ENCODE measurements at regions not wholly inside any gene's neighbourhood (a gene's known extent, or its start where the extent isn't known, plus 50 kb on each side); places are given as distances from the start of the nearest gene placed in this dataset.

DNA sequence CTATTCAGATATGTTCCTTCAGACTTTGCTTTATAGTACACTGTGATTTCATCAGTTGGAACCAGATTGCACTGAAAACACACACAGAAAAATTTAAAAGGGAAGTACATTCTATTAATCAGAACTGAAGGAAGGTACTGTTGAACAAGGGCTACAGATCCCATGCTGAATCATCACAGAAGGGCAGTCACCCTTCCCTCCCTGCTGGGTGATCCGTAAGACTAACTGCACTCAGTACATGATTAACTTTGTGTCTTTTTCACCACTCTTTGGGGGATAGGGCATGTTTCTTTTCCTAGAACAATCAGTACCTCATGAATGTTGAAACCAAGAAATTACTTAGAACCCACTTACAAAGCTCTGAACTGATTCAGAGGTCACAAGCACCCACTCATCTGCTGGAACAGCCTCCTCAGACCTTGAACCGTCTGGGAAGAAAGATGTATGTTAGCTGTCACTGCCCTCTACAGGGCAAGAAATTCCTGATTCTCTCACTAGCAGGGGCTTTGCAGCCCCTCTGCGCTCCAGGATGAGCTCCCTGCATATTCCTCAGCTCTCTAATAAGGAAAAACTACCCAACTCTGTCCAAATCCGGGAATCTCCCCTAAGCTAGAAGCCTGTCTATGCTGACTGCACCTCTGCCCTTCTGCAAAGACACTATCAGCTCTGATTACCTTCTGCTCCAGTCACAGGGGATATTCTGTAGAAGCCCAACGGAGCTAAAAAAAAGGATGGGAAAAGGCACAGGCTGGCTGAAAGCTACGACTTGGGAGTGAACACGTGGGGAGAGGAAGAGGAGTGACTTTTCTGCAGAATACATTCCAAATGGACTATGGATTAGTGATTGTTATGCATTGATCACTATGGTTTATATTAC lies 51.0 kb downstream of the IARS1 start:
- Histone ChIP-seq H3K9me3 (ENCODE audit: control insufficient read depth, insufficient read depth, low read depth, low read length) (no peaks in the 10 kb centered on the region), H3K36me3 (ENCODE audit: control insufficient read depth, insufficient read depth, low read length) (peaks cover 29% of the 10 kb centered on the region), H3K27ac (ENCODE audit: low read length) (no peak overlapping the region), H3K4me3 (ENCODE audit: low read depth in 2 of 2, low read length in 2 of 2) (no peak overlapping the region), H3K27me3 (ENCODE audit: control insufficient read depth, insufficient read depth, low read length) (no peaks in the 10 kb centered on the region), H3K4me1 (ENCODE audit: control insufficient read depth, insufficient read depth, low read length) (no peaks in the 10 kb centered on the region)
- ChIA-PET CTCF (interaction anchor here (1.2 to 1.4 kb wide), 2 partner anchors 102 to 105 kb away, joined by 4 read pairs; no protein-coding TSS in a partner anchor), POLR2A (no interaction called here)
- TF ChIP-seq, protein P1, sequence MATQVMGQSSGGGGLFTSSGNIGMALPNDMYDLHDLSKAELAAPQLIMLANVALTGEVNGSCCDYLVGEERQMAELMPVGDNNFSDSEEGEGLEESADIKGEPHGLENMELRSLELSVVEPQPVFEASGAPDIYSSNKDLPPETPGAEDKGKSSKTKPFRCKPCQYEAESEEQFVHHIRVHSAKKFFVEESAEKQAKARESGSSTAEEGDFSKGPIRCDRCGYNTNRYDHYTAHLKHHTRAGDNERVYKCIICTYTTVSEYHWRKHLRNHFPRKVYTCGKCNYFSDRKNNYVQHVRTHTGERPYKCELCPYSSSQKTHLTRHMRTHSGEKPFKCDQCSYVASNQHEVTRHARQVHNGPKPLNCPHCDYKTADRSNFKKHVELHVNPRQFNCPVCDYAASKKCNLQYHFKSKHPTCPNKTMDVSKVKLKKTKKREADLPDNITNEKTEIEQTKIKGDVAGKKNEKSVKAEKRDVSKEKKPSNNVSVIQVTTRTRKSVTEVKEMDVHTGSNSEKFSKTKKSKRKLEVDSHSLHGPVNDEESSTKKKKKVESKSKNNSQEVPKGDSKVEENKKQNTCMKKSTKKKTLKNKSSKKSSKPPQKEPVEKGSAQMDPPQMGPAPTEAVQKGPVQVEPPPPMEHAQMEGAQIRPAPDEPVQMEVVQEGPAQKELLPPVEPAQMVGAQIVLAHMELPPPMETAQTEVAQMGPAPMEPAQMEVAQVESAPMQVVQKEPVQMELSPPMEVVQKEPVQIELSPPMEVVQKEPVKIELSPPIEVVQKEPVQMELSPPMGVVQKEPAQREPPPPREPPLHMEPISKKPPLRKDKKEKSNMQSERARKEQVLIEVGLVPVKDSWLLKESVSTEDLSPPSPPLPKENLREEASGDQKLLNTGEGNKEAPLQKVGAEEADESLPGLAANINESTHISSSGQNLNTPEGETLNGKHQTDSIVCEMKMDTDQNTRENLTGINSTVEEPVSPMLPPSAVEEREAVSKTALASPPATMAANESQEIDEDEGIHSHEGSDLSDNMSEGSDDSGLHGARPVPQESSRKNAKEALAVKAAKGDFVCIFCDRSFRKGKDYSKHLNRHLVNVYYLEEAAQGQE (IDR thresholded peaks at IDR 0.05; ENCODE audit: insufficient read depth in 1 of 2, low read depth in 2 of 2, low read length in 1 of 2), result no peak
- TF ChIP-seq, protein P2, sequence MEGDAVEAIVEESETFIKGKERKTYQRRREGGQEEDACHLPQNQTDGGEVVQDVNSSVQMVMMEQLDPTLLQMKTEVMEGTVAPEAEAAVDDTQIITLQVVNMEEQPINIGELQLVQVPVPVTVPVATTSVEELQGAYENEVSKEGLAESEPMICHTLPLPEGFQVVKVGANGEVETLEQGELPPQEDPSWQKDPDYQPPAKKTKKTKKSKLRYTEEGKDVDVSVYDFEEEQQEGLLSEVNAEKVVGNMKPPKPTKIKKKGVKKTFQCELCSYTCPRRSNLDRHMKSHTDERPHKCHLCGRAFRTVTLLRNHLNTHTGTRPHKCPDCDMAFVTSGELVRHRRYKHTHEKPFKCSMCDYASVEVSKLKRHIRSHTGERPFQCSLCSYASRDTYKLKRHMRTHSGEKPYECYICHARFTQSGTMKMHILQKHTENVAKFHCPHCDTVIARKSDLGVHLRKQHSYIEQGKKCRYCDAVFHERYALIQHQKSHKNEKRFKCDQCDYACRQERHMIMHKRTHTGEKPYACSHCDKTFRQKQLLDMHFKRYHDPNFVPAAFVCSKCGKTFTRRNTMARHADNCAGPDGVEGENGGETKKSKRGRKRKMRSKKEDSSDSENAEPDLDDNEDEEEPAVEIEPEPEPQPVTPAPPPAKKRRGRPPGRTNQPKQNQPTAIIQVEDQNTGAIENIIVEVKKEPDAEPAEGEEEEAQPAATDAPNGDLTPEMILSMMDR (IDR thresholded peaks at IDR 0.05), result peak; percentile 21
- TF ChIP-seq TCF7L2 (IDR thresholded peaks at IDR 0.05; ENCODE audit: low read depth, low read length), result no peak
- no TSS peak for BruUV-seq (replicated peaks)
- intact Hi-C loops (cut with micrococcal nuclease; ENCODE audit: unreplicated experiment), result loop anchor here (5.0 kb wide), 1 partner anchor 105 kb away; no protein-coding TSS in a partner anchor
- no peak for ATAC-seq
- DNase-seq (ENCODE audit: low read depth, low spot score), result no peak
- in situ Hi-C loops (cut with HindIII; ENCODE audit: low pct_unique_long_range_greater_than_20kb, low sequenced_read_pairs), result no loop called here

DNA sequence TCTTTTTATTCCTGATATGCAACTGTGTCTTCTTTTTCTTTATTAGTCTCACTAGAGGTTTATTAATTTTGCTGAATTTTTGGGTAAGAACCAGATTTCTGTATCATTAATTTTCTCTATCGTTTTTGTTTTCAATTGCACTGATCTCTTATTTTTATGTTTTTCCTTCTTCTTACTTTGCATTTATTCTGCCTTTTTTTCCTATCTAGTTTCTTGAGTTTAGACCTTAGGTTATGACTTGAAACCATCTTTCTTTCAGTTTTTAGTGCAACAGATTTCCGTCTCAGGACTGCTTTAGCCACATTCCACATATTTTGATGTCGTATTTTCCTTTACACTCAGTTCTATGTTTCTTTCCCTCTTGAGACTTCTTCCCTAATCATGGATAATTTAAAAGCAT lies 56.6 kb downstream of the IARS1 start:
- peaks cover 20% of the 10 kb centered on the region for H3K36me3 ChIP-seq (ENCODE audit: control insufficient read depth, insufficient read depth, low read length)
- H3K4me3 ChIP-seq (ENCODE audit: low read depth in 2 of 2, low read length in 2 of 2), result no peak overlapping the region
- in situ Hi-C loops (cut with HindIII; ENCODE audit: low pct_unique_long_range_greater_than_20kb, low sequenced_read_pairs) (no loop called here), intact Hi-C loops (cut with micrococcal nuclease; ENCODE audit: unreplicated experiment) (no loop called here)
- POLR2A ChIA-PET, result no interaction called here
- no peak overlapping the region for H3K27ac ChIP-seq (ENCODE audit: low read length)
- CTCF ChIA-PET, result no interaction called here
- H3K9me3 ChIP-seq (ENCODE audit: control insufficient read depth, insufficient read depth, low read depth, low read length), result no peaks in the 10 kb centered on the region
- TF ChIP-seq SIN3A (IDR thresholded peaks at IDR 0.05; ENCODE audit: borderline replicate concordance, insufficient read depth, low read depth, low read length) (no peak), TCF7L2 (IDR thresholded peaks at IDR 0.05; ENCODE audit: low read depth, low read length) (no peak), POLR2AphosphoS5 (IDR thresholded peaks at IDR 0.05; ENCODE audit: low read depth, low read length) (no peak)
- TF ChIP-seq, protein P1 (IDR thresholded peaks at IDR 0.05; ENCODE audit: insufficient read depth in 1 of 2, low read depth in 2 of 2, low read length in 1 of 2), result no peak
- TF ChIP-seq, protein P2 (IDR thresholded peaks at IDR 0.05), result no peak
- no peaks in the 10 kb centered on the region for H3K4me1 ChIP-seq (ENCODE audit: control insufficient read depth, insufficient read depth, low read length)
- H3K27me3 ChIP-seq (ENCODE audit: control insufficient read depth, insufficient read depth, low read length), result no peaks in the 10 kb centered on the region
- BruUV-seq (replicated peaks), result TSS peak; percentile 28
- DNase-seq (ENCODE audit: low read depth, low spot score) (no peak), ATAC-seq (no peak)
